OCI-LY1 (cell line): ENCODE measurements at regions not wholly inside any gene's neighbourhood (a gene's known extent, or its start where the extent isn't known, plus 50 kb on each side); places are given as distances from the start of the nearest gene placed in this dataset.

ENCODE experiments used
- H2AFZ ChIP-seq: fragments of 200-600 bp; sonication (generic), shearing (Covaris generic); 2 replicates; pipeline ENCODE4 v1.6.0; 2014; ENCODE audit warnings: antibody characterized with exemption, mild to moderate bottlenecking, low read length
- H3F3A ChIP-seq: fragments of 200-600 bp; sonication (generic), shearing (Covaris generic); 2 replicates; pipeline ENCODE4 v1.6.0; 2014; ENCODE audit warnings: mild to moderate bottlenecking, antibody characterized with exemption, low read length, moderate library complexity; ENCODE audit not compliant: insufficient read depth
- H3K27ac ChIP-seq: fragments of 200-600 bp; sonication (generic); 2 replicates; pipeline ENCODE4 v1.5.1; 2014; ENCODE audit warnings: low read length, mixed run types, mild to moderate bottlenecking, low read depth; ENCODE audit not compliant: poor library complexity, severe bottlenecking
- H3K27me3 ChIP-seq: fragments of 200-600 bp; sonication (generic); 2 replicates; pipeline ENCODE4 v1.6.0; 2014; ENCODE audit warnings: antibody characterized with exemption, mild to moderate bottlenecking, low read length, moderate library complexity; ENCODE audit not compliant: insufficient read depth
- H3K36me3 ChIP-seq: fragments of 200-600 bp; sonication (generic); 2 replicates; pipeline ENCODE4 v1.6.1; 2014; ENCODE audit warnings: mild to moderate bottlenecking, antibody characterized with exemption, low read length, moderate library complexity, mixed read lengths; ENCODE audit not compliant: insufficient read depth
- H3K4me1 ChIP-seq: fragments of 200-600 bp; sonication (generic); 2 replicates; pipeline ENCODE4 v1.5.1; 2014; ENCODE audit warnings: mild to moderate bottlenecking, low read length, moderate library complexity; ENCODE audit not compliant: insufficient read depth, severe bottlenecking
- H3K4me2 ChIP-seq: fragments of 200-600 bp; sonication (generic), shearing (Covaris generic); 2 replicates; pipeline ENCODE4 v1.6.1; 2014; ENCODE audit warnings: low read length
- H3K4me3 ChIP-seq: fragments of 200-600 bp; sonication (generic); 2 replicates; pipeline ENCODE4 v1.5.1; 2014; ENCODE audit warnings: low read length, low read depth, mild to moderate bottlenecking, mixed read lengths; ENCODE audit not compliant: poor library complexity, severe bottlenecking
- H3K79me2 ChIP-seq: fragments of 200-600 bp; shearing (Covaris generic); 2 replicates; pipeline ENCODE4 v1.6.1; 2016; ENCODE audit warnings: mixed run types, low read length, mixed read lengths; ENCODE audit not compliant: insufficient read depth
- H3K9ac ChIP-seq: fragments of 200-600 bp; sonication (generic), shearing (Covaris generic); 2 replicates; pipeline ENCODE4 v1.6.1; 2014; ENCODE audit warnings: mild to moderate bottlenecking, low read length, mixed read lengths
- H3K9me2 ChIP-seq: fragments of 200-600 bp; sonication (generic), shearing (Covaris generic); 2 replicates; pipeline ENCODE4 v1.6.1; 2014; ENCODE audit warnings: low read depth, mild to moderate bottlenecking, low read length, mixed read lengths
- H3K9me3 ChIP-seq: fragments of 200-600 bp; shearing (Covaris generic); 2 replicates; pipeline ENCODE4 v1.6.1; 2014; ENCODE audit warnings: low read length, mixed read lengths
- H4K20me1 ChIP-seq: fragments of 200-600 bp; sonication (generic), shearing (Covaris generic); 2 replicates; pipeline ENCODE4 v1.6.0; 2016; ENCODE audit warnings: mild to moderate bottlenecking, low read length; ENCODE audit not compliant: insufficient read depth
- CTCF ChIP-seq: fragments of 200-600 bp; sonication (generic), shearing (Covaris generic); IDR thresholded peaks from 2 replicates; pipeline ENCODE4 v1.5.1; 2017; ENCODE audit warnings: mild to moderate bottlenecking, antibody characterized with exemption, low read length, moderate library complexity, mixed read lengths
- EZH2 ChIP-seq: fragments of 200-600 bp; sonication (generic), shearing (Covaris generic); IDR thresholded peaks from 2 replicates; pipeline ENCODE4 v1.8.0; 2017; ENCODE audit warnings: borderline replicate concordance, mixed run types, mild to moderate bottlenecking, antibody characterized with exemption, low read length, moderate library complexity, mixed read lengths

GRCh38 chr5:82882316-82882715, 194.9 kb downstream of the TMEM167A start:
- Histone ChIP-seq H3K4me1 (no peaks in the 10 kb centered on the region), H2AFZ (no peak overlapping the region), H4K20me1 (no peaks in the 10 kb centered on the region), H3K79me2 (no peaks in the 10 kb centered on the region), H3K27ac (no peak overlapping the region), H3K4me3 (no peak overlapping the region), H3K4me2 (no peak overlapping the region), H3K9ac (no peak overlapping the region), H3F3A (no peaks in the 10 kb centered on the region), H3K27me3 (no peaks in the 10 kb centered on the region), H3K36me3 (no peaks in the 10 kb centered on the region), H3K9me2 (no peaks in the 10 kb centered on the region), H3K9me3 (no peaks in the 10 kb centered on the region)
- no peak for TF ChIP-seq CTCF
- TF ChIP-seq EZH2, result no peak

- Histone ChIP-seq H3K4me1 (no peaks in the 10 kb centered on the region), H3K4me3 (no peak overlapping the region), H3K9me3 (no peaks in the 10 kb centered on the region), H3F3A (no peaks in the 10 kb centered on the region), H3K9me2 (no peaks in the 10 kb centered on the region), H2AFZ (no peak overlapping the region), H4K20me1 (no peaks in the 10 kb centered on the region), H3K9ac (no peak overlapping the region), H3K27ac (no peak overlapping the region), H3K36me3 (no peaks in the 10 kb centered on the region), H3K27me3 (no peaks in the 10 kb centered on the region), H3K4me2 (no peak overlapping the region), H3K79me2 (no peaks in the 10 kb centered on the region)
- TF ChIP-seq CTCF, result no peak
- no peak for TF ChIP-seq EZH2
These were observed 195.5 kb downstream of the TMEM167A start for GRCh38 chr5:82881571-82882174.

- TF ChIP-seq CTCF (no peak), EZH2 (no peak)
- H3K36me3 ChIP-seq, result no peaks in the 10 kb centered on the region
- H3K4me1 ChIP-seq, result no peaks in the 10 kb centered on the region
- H3K4me3 ChIP-seq, result no peak overlapping the region
- H3K79me2 ChIP-seq, result no peaks in the 10 kb centered on the region
- no peaks in the 10 kb centered on the region for H3K9me2 ChIP-seq
- H3K9me3 ChIP-seq, result no peaks in the 10 kb centered on the region
- no peaks in the 10 kb centered on the region for H3F3A ChIP-seq
- H3K27me3 ChIP-seq, result no peaks in the 10 kb centered on the region
- H3K4me2 ChIP-seq, result no peak overlapping the region
- H2AFZ ChIP-seq, result no peak overlapping the region
- no peaks in the 10 kb centered on the region for H4K20me1 ChIP-seq
- no peak overlapping the region for H3K27ac ChIP-seq
- no peak overlapping the region for H3K9ac ChIP-seq
These were observed 198.1 kb downstream of the TMEM167A start for GRCh38 chr5:82879089-82879488.
